HL-60 (cell line): ENCODE measurements at regions not wholly inside any gene's neighbourhood (a gene's known extent, or its start where the extent isn't known, plus 50 kb on each side); places are given as distances from the start of the nearest gene placed in this dataset.
"Not testable (repeated sequence)": the region's sequence is repeated elsewhere in the genome, so short reads cannot be mapped to it uniquely, and the experiment has no call there.

Experiments
- POLR2AphosphoS5 ChIP-seq: IDR thresholded peaks from 2 replicates; pipeline ENCODE4 v1.6.1; 2012; ENCODE audit warnings: low read depth
- SPI1 ChIP-seq: IDR thresholded peaks from 2 replicates; pipeline ENCODE4 v1.6.1; 2012; ENCODE audit warnings: low read depth, mild to moderate bottlenecking, borderline replicate concordance
- TF ChIP-seq, protein P1 (sequence below): IDR thresholded peaks from 2 replicates; pipeline ENCODE4 v1.6.1; 2012; ENCODE audit warnings: low read depth; ENCODE audit not compliant: insufficient replicate concordance
- TF ChIP-seq, protein P2 (sequence below): IDR thresholded peaks from one replicate; pipeline ENCODE4 v1.5.1; 2011; ENCODE audit warnings: low read length, control low read depth, inconsistent platforms; ENCODE audit not compliant: insufficient read depth

DNA sequence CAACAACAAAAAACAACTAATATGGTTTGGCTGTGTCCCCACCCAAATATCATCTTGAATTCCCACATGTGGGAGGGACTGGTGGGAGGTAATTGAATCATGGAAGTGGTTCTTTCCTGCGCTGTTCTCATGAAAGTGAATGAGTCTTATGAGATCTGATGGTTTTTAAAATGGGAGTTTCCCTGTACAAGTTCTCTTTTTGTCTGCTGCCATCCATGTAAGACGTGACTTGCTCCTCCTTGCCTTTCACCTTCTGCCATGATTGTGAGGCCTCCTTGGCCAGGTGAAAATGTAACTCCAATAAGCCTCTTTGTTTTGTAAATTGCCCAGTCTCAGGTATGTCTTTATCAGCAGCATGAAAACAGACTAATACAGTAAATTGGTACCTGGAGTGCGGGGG, 183.5 kb upstream of the BANK1 start:
- not testable (repeated sequence) for TF ChIP-seq POLR2AphosphoS5, SPI1
- TF ChIP-seq, protein P1, sequence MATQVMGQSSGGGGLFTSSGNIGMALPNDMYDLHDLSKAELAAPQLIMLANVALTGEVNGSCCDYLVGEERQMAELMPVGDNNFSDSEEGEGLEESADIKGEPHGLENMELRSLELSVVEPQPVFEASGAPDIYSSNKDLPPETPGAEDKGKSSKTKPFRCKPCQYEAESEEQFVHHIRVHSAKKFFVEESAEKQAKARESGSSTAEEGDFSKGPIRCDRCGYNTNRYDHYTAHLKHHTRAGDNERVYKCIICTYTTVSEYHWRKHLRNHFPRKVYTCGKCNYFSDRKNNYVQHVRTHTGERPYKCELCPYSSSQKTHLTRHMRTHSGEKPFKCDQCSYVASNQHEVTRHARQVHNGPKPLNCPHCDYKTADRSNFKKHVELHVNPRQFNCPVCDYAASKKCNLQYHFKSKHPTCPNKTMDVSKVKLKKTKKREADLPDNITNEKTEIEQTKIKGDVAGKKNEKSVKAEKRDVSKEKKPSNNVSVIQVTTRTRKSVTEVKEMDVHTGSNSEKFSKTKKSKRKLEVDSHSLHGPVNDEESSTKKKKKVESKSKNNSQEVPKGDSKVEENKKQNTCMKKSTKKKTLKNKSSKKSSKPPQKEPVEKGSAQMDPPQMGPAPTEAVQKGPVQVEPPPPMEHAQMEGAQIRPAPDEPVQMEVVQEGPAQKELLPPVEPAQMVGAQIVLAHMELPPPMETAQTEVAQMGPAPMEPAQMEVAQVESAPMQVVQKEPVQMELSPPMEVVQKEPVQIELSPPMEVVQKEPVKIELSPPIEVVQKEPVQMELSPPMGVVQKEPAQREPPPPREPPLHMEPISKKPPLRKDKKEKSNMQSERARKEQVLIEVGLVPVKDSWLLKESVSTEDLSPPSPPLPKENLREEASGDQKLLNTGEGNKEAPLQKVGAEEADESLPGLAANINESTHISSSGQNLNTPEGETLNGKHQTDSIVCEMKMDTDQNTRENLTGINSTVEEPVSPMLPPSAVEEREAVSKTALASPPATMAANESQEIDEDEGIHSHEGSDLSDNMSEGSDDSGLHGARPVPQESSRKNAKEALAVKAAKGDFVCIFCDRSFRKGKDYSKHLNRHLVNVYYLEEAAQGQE = not testable (repeated sequence)
- TF ChIP-seq, protein P2, sequence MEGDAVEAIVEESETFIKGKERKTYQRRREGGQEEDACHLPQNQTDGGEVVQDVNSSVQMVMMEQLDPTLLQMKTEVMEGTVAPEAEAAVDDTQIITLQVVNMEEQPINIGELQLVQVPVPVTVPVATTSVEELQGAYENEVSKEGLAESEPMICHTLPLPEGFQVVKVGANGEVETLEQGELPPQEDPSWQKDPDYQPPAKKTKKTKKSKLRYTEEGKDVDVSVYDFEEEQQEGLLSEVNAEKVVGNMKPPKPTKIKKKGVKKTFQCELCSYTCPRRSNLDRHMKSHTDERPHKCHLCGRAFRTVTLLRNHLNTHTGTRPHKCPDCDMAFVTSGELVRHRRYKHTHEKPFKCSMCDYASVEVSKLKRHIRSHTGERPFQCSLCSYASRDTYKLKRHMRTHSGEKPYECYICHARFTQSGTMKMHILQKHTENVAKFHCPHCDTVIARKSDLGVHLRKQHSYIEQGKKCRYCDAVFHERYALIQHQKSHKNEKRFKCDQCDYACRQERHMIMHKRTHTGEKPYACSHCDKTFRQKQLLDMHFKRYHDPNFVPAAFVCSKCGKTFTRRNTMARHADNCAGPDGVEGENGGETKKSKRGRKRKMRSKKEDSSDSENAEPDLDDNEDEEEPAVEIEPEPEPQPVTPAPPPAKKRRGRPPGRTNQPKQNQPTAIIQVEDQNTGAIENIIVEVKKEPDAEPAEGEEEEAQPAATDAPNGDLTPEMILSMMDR = not testable (repeated sequence)
